SK-N-MC (cell line): ENCODE measurements at regions not wholly inside any gene's neighbourhood (a gene's known extent, or its start where the extent isn't known, plus 50 kb on each side); places are given as distances from the start of the nearest gene placed in this dataset.
"Not testable (repeated sequence)": the region's sequence is repeated elsewhere in the genome, so short reads cannot be mapped to it uniquely, and the experiment has no call there.

ENCODE experiments used
- DNase-seq: peaks from one replicate; pipeline ENCODE4 v3.0.0-alpha.2; 2011; ENCODE audit warnings: low read depth, low spot score
- H3K27ac ChIP-seq: fragments of 200-600 bp; sonication (generic); 2 replicates; pipeline ENCODE4 v1.5.1; 2016; ENCODE audit warnings: mixed run types
- H3K36me3 ChIP-seq: fragments of 200-600 bp; sonication (generic); 2 replicates; pipeline ENCODE4 v1.6.1; 2017; ENCODE audit warnings: antibody characterized with exemption, low read length, mixed read lengths; ENCODE audit not compliant: insufficient read depth
- H3K4me3 ChIP-seq: fragments of 200-600 bp; sonication (generic); 2 replicates; pipeline ENCODE4 v1.5.1; 2016
- H3K9ac ChIP-seq: fragments of 200-600 bp; sonication (generic); 2 replicates; pipeline ENCODE4 v1.8.0; 2017; ENCODE audit warnings: mixed run types, mixed read lengths; ENCODE audit not compliant: insufficient read length
- H3K9me3 ChIP-seq: fragments of 200-600 bp; sonication (generic); 2 replicates; pipeline ENCODE4 v1.6.1; 2017; ENCODE audit warnings: low read depth, mild to moderate bottlenecking, antibody characterized with exemption, low read length, moderate library complexity, mixed read lengths
- EZH2 ChIP-seq: fragments of 200-600 bp; sonication (generic); IDR thresholded peaks from one replicate; pipeline ENCODE4 v1.6.1; 2017; ENCODE audit warnings: antibody characterized with exemption
- FOXP2 ChIP-seq: optimal IDR thresholded peaks from 2 replicates; pipeline ENCODE3; 2011; ENCODE audit warnings: mild to moderate bottlenecking, moderate library complexity; ENCODE audit not compliant: insufficient read depth; ENCODE audit errors: extremely low read length, control extremely low read depth
- POLR2AphosphoS5 ChIP-seq: IDR thresholded peaks from 2 replicates; pipeline ENCODE4 v1.6.1; 2012; ENCODE audit warnings: mild to moderate bottlenecking, low read depth, low read length, borderline replicate concordance

GRCh38 chr18:63058521-63058920 lies 261.0 kb downstream of the BCL2 start:
- Histone ChIP-seq H3K4me3 (no peak overlapping the region), H3K36me3 (no peaks in the 10 kb centered on the region), H3K9me3 (no peaks in the 10 kb centered on the region), H3K27ac (no peak overlapping the region), H3K9ac (no peak overlapping the region)
- DNase-seq = no peak
- TF ChIP-seq EZH2 (no peak), POLR2AphosphoS5 (no peak), FOXP2 (no peak)

- Histone ChIP-seq H3K36me3 (no peaks in the 10 kb centered on the region), H3K4me3 (no peak overlapping the region), H3K9ac (no peak overlapping the region), H3K9me3 (no peaks in the 10 kb centered on the region), H3K27ac (no peak overlapping the region)
- no peak for DNase-seq
- TF ChIP-seq FOXP2 (no peak), EZH2 (no peak), POLR2AphosphoS5 (no peak)
Measured at GRCh38 chr18:63057707-63058106, 261.9 kb downstream of the BCL2 start.

GRCh38 chr18:63054901-63055584 lies 264.5 kb downstream of the BCL2 start:
- Histone ChIP-seq H3K9me3 (no peaks in the 10 kb centered on the region), H3K27ac (no peak overlapping the region), H3K9ac (no peak overlapping the region), H3K36me3 (no peaks in the 10 kb centered on the region), H3K4me3 (no peak overlapping the region)
- TF ChIP-seq POLR2AphosphoS5 (no peak), EZH2 (no peak), FOXP2 (no peak)
- no peak for DNase-seq

- Histone ChIP-seq H3K36me3 (no peaks in the 10 kb centered on the region), H3K4me3 (0 out of 2 replicates have a peak overlapping the region, but pooled peaks have one; percentile 4), H3K9me3 (no peaks in the 10 kb centered on the region), H3K9ac (no peak overlapping the region), H3K27ac (peak overlapping the region; percentile 0; the same call in 1 of the 2 replicates)
- no peak for DNase-seq
- TF ChIP-seq EZH2 (no peak), POLR2AphosphoS5 (no peak), FOXP2 (no peak)
Measured at GRCh38 chr18:63051928-63052327, 267.6 kb downstream of the BCL2 start.

GRCh38 chr18:63050667-63051395 lies 268.7 kb downstream of the BCL2 start:
- H3K9me3 ChIP-seq, H3K27ac ChIP-seq, H3K4me3 ChIP-seq, H3K36me3 ChIP-seq, H3K9ac ChIP-seq, DNase-seq: not testable (repeated sequence)

- Histone ChIP-seq H3K9ac (no peak overlapping the region), H3K27ac (no peak overlapping the region), H3K9me3 (no peaks in the 10 kb centered on the region), H3K4me3 (no peak overlapping the region), H3K36me3 (no peaks in the 10 kb centered on the region)
- no peak for TF ChIP-seq EZH2
- no peak for TF ChIP-seq POLR2AphosphoS5
- no peak for DNase-seq
Measured at GRCh38 chr18:63046375-63046774, 273.2 kb downstream of the BCL2 start.

GRCh38 chr18:63043516-63043915 lies 276.1 kb downstream of the BCL2 start:
- H3K9me3 ChIP-seq = no peaks in the 10 kb centered on the region

GRCh38 chr18:63042351-63042750 lies 277.2 kb downstream of the BCL2 start:
- Histone ChIP-seq H3K4me3 (no peak overlapping the region), H3K9me3 (no peaks in the 10 kb centered on the region), H3K36me3 (no peaks in the 10 kb centered on the region), H3K27ac (no peak overlapping the region), H3K9ac (no peak overlapping the region)
- no peak for TF ChIP-seq POLR2AphosphoS5
- no peak for TF ChIP-seq EZH2
- no peak for TF ChIP-seq FOXP2
- no peak for DNase-seq

More at GRCh38 chr18:63043516-63043915, 276.1 kb downstream of the BCL2 start:
- Histone ChIP-seq H3K36me3 (no peaks in the 10 kb centered on the region), H3K9ac (no peak overlapping the region), H3K4me3 (no peak overlapping the region), H3K27ac (no peak overlapping the region)
- no peak for TF ChIP-seq FOXP2
- TF ChIP-seq POLR2AphosphoS5 = no peak
- no peak for DNase-seq
